GM23338 (cell line): ENCODE measurements at regions not wholly inside any gene's neighbourhood (a gene's known extent, or its start where the extent isn't known, plus 50 kb on each side); places are given as distances from the start of the nearest gene placed in this dataset.

Experiments
- CTCF ChIP-seq, 2 experiments: fragments of 200-600 bp in 1 of 2; sonication (generic) in 1 of 2; conservative IDR thresholded peaks; 2 replicates each; pipeline versions ENCODE4 v1.5.1 to v1.6.1; 2016 to 2017; ENCODE audit warnings: antibody characterized with exemption in 2 of 2, low read depth in 2 of 2, mild to moderate bottlenecking in 2 of 2, moderate library complexity in 1 of 2
- JUNB ChIP-seq: IDR thresholded peaks from one replicate; pipeline ENCODE4 v1.6.1; 2016; ENCODE audit warnings: antibody characterized with exemption; ENCODE audit not compliant: unreplicated experiment

- TF ChIP-seq CTCF (conservative IDR thresholded peaks at IDR 0.05; ENCODE audit: low read depth in 2 of 2) (no peak), JUNB (no peak)
Measured at GRCh38 chr10:91034494-91035159, 113.7 kb upstream of the ANKRD1 start.
